ENCODE measurements at regions not wholly inside any gene's neighbourhood (a gene's known extent, or its start where the extent isn't known, plus 50 kb on each side); places are given as distances from the start of the nearest gene placed in this dataset.

GRCh38 chr1:67889466-67889865 lies 56.2 kb upstream of the GNG12 start:
- no peak overlapping the region for H3K4me3 ChIP-seq (ENCODE audit: low read length in 2 of 2)
- no peaks in the 10 kb centered on the region for H3K27me3 ChIP-seq (ENCODE audit: control insufficient read depth in 1 of 2, insufficient read depth in 2 of 2, low read length in 2 of 2)
- H3K27ac ChIP-seq (ENCODE audit: low read length): no peak overlapping the region
- no peaks in the 10 kb centered on the region for H3K36me3 ChIP-seq (ENCODE audit: control insufficient read depth in 2 of 2, insufficient read depth in 2 of 2, low read length in 2 of 2)
- H3K9ac ChIP-seq (ENCODE audit: low read length in 2 of 2): no peak overlapping the region
- no peaks in the 10 kb centered on the region for H3K9me3 ChIP-seq (ENCODE audit: control insufficient read depth in 2 of 2, low read length in 2 of 2)
- H3K4me1 ChIP-seq (ENCODE audit: control insufficient read depth, insufficient read depth, low read length): no peaks in the 10 kb centered on the region

- H3K4me3 ChIP-seq (ENCODE audit: low read length in 2 of 2): no peak overlapping the region
- H3K27me3 ChIP-seq (ENCODE audit: control insufficient read depth in 1 of 2, insufficient read depth in 2 of 2, low read length in 2 of 2): no peaks in the 10 kb centered on the region
These were observed 55.2 kb upstream of the GNG12 start for GRCh38 chr1:67888216-67889106.

GRCh38 chr1:67887146-67887545 lies 53.9 kb upstream of the GNG12 start:
- H3K4me1 ChIP-seq (ENCODE audit: control insufficient read depth, insufficient read depth, low read length): no peaks in the 10 kb centered on the region
- no peaks in the 10 kb centered on the region for H3K36me3 ChIP-seq (ENCODE audit: control insufficient read depth in 2 of 2, insufficient read depth in 2 of 2, low read length in 2 of 2)
- no peak overlapping the region for H3K4me3 ChIP-seq (ENCODE audit: low read length in 2 of 2)
- H3K9me3 ChIP-seq (ENCODE audit: control insufficient read depth in 2 of 2, low read length in 2 of 2): no peaks in the 10 kb centered on the region
- H3K27ac ChIP-seq (ENCODE audit: low read length): no peak overlapping the region
- H3K9ac ChIP-seq (ENCODE audit: low read length in 2 of 2): no peak overlapping the region
- no peaks in the 10 kb centered on the region for H3K27me3 ChIP-seq (ENCODE audit: control insufficient read depth in 1 of 2, insufficient read depth in 2 of 2, low read length in 2 of 2)

More at GRCh38 chr1:67888216-67889106, 55.2 kb upstream of the GNG12 start:
- H3K9me3 ChIP-seq (ENCODE audit: control insufficient read depth in 2 of 2, low read length in 2 of 2): no peaks in the 10 kb centered on the region
- no peaks in the 10 kb centered on the region for H3K4me1 ChIP-seq (ENCODE audit: control insufficient read depth, insufficient read depth, low read length)
- no peak overlapping the region for H3K9ac ChIP-seq (ENCODE audit: low read length in 2 of 2)
- no peaks in the 10 kb centered on the region for H3K36me3 ChIP-seq (ENCODE audit: control insufficient read depth in 2 of 2, insufficient read depth in 2 of 2, low read length in 2 of 2)
- no peak overlapping the region for H3K27ac ChIP-seq (ENCODE audit: low read length)

- H3K9ac ChIP-seq (ENCODE audit: low read length in 2 of 2): no peak overlapping the region
- no peaks in the 10 kb centered on the region for H3K9me3 ChIP-seq (ENCODE audit: control insufficient read depth in 2 of 2, low read length in 2 of 2)
- H3K27me3 ChIP-seq (ENCODE audit: control insufficient read depth in 1 of 2, insufficient read depth in 2 of 2, low read length in 2 of 2): peaks cover 0 to 2% of the 10 kb centered on the region in 2 donors
- H3K4me1 ChIP-seq (ENCODE audit: control insufficient read depth, insufficient read depth, low read length): no peaks in the 10 kb centered on the region
- H3K4me3 ChIP-seq (ENCODE audit: low read length in 2 of 2): no peak overlapping the region
- no peaks in the 10 kb centered on the region for H3K36me3 ChIP-seq (ENCODE audit: control insufficient read depth in 2 of 2, insufficient read depth in 2 of 2, low read length in 2 of 2)
- no peak overlapping the region for H3K27ac ChIP-seq (ENCODE audit: low read length)
These were observed 52.8 kb upstream of the GNG12 start for GRCh38 chr1:67886076-67886475.

- Histone ChIP-seq H3K9me3 (ENCODE audit: control insufficient read depth in 2 of 2, low read length in 2 of 2) (no peaks in the 10 kb centered on the region), H3K9ac (ENCODE audit: low read length in 2 of 2) (no peak overlapping the region), H3K27me3 (ENCODE audit: control insufficient read depth in 1 of 2, insufficient read depth in 2 of 2, low read length in 2 of 2) (peaks cover 0 to 2% of the 10 kb centered on the region in 2 donors), H3K36me3 (ENCODE audit: control insufficient read depth in 2 of 2, insufficient read depth in 2 of 2, low read length in 2 of 2) (no peaks in the 10 kb centered on the region), H3K4me1 (ENCODE audit: control insufficient read depth, insufficient read depth, low read length) (no peaks in the 10 kb centered on the region), H3K27ac (ENCODE audit: low read length) (no peak overlapping the region), H3K4me3 (ENCODE audit: low read length in 2 of 2) (no peak overlapping the region)
These were observed 49.8 kb upstream of the GNG12 start for GRCh38 chr1:67883069-67883468.
